Progenitor cell of endocrine pancreas (in vitro differentiated cells): ENCODE measurements at regions not wholly inside any gene's neighbourhood (a gene's known extent, or its start where the extent isn't known, plus 50 kb on each side); places are given as distances from the start of the nearest gene placed in this dataset.

Experiments
- DNase-seq: peaks from one replicate; pipeline ENCODE4 v3.0.0; 2021; ENCODE audit warnings: low spot score; ENCODE audit not compliant: unreplicated experiment
- H3K27ac Mint-ChIP-seq: 2 replicates; pipeline ENCODE4 v1.8.0; 2021; ENCODE audit warnings: mild to moderate bottlenecking, moderate library complexity, mixed read lengths
- H3K27me3 Mint-ChIP-seq: 2 replicates; pipeline ENCODE4 v1.8.0; 2021; ENCODE audit warnings: mixed read lengths
- H3K36me3 Mint-ChIP-seq: 2 replicates; pipeline ENCODE4 v1.8.0; 2022; ENCODE audit warnings: mixed read lengths; ENCODE audit not compliant: insufficient read depth
- H3K4me1 Mint-ChIP-seq: 2 replicates; pipeline ENCODE4 v1.8.0; 2021; ENCODE audit warnings: low read depth, mixed read lengths
- H3K4me3 Mint-ChIP-seq: 2 replicates; pipeline ENCODE4 v1.8.0; 2021; ENCODE audit warnings: low read depth, mild to moderate bottlenecking, moderate library complexity, mixed read lengths
- H3K9me3 Mint-ChIP-seq: 2 replicates; pipeline ENCODE4 v1.8.0; 2021; ENCODE audit warnings: low read depth, mixed read lengths
- CTCF ChIP-seq: fragments of 200-600 bp; sonication (generic); IDR thresholded peaks from one replicate; pipeline ENCODE4 v1.5.0; 2021; ENCODE audit warnings: antibody characterized with exemption, mild to moderate bottlenecking; ENCODE audit not compliant: unreplicated experiment

GRCh38 chr9:1515557-1515956 lies 465.4 kb downstream of the DMRT2 start:
- Mint-ChIP-seq H3K4me3 (no peak overlapping the region), H3K36me3 (no peaks in the 10 kb centered on the region)
- DNase-seq: no peak

GRCh38 chr9:1521547-1521946 lies 471.4 kb downstream of the DMRT2 start:
- H3K4me3 Mint-ChIP-seq: no peak overlapping the region
- H3K27ac Mint-ChIP-seq: no peak overlapping the region

More at GRCh38 chr9:1515557-1515956, 465.4 kb downstream of the DMRT2 start:
- TF ChIP-seq CTCF: no peak
- peaks cover 9% of the 10 kb centered on the region for H3K27me3 Mint-ChIP-seq
- H3K9me3 Mint-ChIP-seq: peaks cover 5% of the 10 kb centered on the region
- no peaks in the 10 kb centered on the region for H3K4me1 Mint-ChIP-seq
- H3K27ac Mint-ChIP-seq: no peak overlapping the region

GRCh38 chr9:1522219-1522767 lies 472.1 kb downstream of the DMRT2 start:
- H3K4me3 Mint-ChIP-seq: no peak overlapping the region

More at GRCh38 chr9:1521547-1521946, 471.4 kb downstream of the DMRT2 start:
- DNase-seq: no peak
- H3K9me3 Mint-ChIP-seq: no peaks in the 10 kb centered on the region
- peaks cover 5% of the 10 kb centered on the region for H3K27me3 Mint-ChIP-seq
- H3K4me1 Mint-ChIP-seq: no peaks in the 10 kb centered on the region
- H3K36me3 Mint-ChIP-seq: no peaks in the 10 kb centered on the region
- no peak for TF ChIP-seq CTCF

GRCh38 chr9:1528456-1528855 lies 478.3 kb downstream of the DMRT2 start:
- Mint-ChIP-seq H3K4me1 (peaks cover 4% of the 10 kb centered on the region), H3K27me3 (no peaks in the 10 kb centered on the region), H3K27ac (no peak overlapping the region), H3K4me3 (no peak overlapping the region), H3K9me3 (no peaks in the 10 kb centered on the region), H3K36me3 (no peaks in the 10 kb centered on the region)
- no peak for TF ChIP-seq CTCF
- DNase-seq: no peak

More at GRCh38 chr9:1522219-1522767, 472.1 kb downstream of the DMRT2 start:
- Mint-ChIP-seq H3K27me3 (peaks cover 5% of the 10 kb centered on the region), H3K36me3 (no peaks in the 10 kb centered on the region), H3K4me1 (no peaks in the 10 kb centered on the region), H3K27ac (no peak overlapping the region), H3K9me3 (no peaks in the 10 kb centered on the region)
- DNase-seq: no peak
- TF ChIP-seq CTCF: no peak

GRCh38 chr9:1530696-1531095 lies 480.5 kb downstream of the DMRT2 start:
- Mint-ChIP-seq H3K36me3 (no peaks in the 10 kb centered on the region), H3K4me3 (no peak overlapping the region), H3K27ac (no peak overlapping the region)

More at GRCh38 chr9:1530696-1531095, 480.5 kb downstream of the DMRT2 start:
- Mint-ChIP-seq H3K27me3 (no peaks in the 10 kb centered on the region), H3K9me3 (no peaks in the 10 kb centered on the region), H3K4me1 (peaks cover 4% of the 10 kb centered on the region)
- no peak for TF ChIP-seq CTCF
- DNase-seq: no peak
